ENCODE measurements at regions not wholly inside any gene's neighbourhood (a gene's known extent, or its start where the extent isn't known, plus 50 kb on each side); places are given as distances from the start of the nearest gene placed in this dataset.

- DNase-seq (ENCODE audit: low read depth in 2 of 2) = no peak
These were observed 1374.5 kb downstream of the BRD1 start for GRCh38 chr22:48453171-48453570.

DNA sequence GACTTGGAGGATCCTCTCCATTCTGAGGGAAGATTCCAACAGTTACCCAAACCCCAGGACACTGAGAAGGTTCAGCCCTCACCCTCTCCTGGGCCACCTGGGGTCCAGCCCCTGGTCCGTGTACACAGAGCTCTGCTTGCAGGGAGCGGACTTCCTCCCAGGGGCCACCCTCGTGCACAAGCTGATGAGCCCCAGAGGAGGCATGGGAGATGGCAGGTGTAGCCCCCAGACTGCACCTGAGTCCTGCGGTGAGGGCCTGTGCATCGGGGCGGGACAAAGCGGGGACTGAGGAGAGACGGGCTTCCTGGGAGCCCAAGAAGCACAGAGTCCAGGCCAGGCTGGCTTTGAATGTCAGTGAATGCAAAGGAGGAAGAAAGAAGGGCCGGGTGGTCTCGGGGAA lies 1374.9 kb downstream of the BRD1 start:
- no peak for DNase-seq (ENCODE audit: low read depth in 2 of 2)

- no peak for DNase-seq (ENCODE audit: low read depth in 2 of 2)
These were observed 1375.8 kb downstream of the BRD1 start for GRCh38 chr22:48451891-48452290.

DNA sequence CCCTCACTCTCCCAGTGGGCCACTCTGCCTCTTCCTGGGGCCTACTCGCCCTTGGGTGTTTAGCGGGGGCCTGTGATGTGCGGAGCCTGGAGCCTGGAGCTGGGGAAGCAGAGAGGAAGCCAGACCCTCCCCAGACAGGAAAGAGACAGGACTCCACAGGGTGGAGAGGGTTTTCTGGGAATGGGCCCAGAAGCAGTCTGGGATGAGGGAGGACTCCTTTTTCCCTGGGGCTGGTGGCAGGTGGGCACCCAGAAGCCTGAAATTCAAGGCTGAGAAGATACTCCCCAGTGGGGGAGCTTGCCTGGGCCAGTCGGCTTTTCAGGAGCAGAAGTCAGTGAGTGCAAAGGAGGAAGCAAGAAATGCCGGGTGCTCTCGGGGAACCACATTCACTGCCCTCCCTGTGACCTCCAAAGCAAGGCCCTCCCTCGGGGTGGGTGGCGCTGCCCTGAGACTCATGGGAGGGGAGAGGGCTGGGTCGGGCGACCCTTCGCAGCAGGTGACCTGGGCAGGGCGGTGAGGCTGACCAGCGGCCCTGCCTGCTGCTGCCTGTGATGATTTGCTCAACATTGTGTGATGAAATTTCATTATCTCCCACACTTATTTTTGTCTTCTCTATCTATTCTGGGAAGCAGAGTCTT lies 1377.4 kb downstream of the BRD1 start:
- no peak for DNase-seq (ENCODE audit: low read depth in 2 of 2)

DNA sequence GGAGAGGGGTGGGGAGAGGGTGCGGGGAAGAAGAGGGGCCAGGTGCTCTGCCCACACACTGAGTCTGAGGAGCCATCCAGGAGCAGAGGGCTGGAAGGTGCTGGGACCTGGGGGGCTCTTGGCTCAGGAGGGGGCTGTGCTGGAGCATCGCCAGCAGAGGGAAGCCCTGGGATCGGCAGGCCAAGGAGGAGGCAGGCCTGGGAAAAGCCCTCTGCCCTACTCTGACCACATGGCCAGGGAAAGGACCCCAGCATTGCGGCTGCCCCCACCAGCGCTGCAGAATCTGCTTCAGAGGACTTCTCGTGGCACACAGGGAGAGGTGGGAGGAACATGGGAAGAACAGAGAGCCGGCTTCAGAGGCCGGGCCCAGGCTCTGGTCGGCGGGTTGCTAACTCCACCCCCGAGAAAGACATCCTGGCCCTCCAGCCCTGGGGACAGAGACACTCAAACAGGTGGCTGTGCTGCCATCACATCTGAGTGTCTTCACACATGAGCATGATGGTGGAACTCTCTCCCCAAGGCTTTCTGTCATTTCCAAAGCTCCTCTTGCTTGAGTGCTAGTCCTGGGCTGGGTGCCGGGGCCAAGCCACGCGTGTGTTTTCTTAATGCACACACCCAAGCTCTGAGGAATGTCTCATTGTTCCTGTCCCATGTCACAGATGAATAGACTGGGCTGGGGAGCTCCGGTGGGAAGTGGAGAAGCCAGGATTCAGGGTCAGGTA lies 1378.0 kb downstream of the BRD1 start:
- DNase-seq (ENCODE audit: low read depth in 2 of 2) = no peak

- no peak for DNase-seq (ENCODE audit: low read depth in 2 of 2)
These were observed 1378.9 kb downstream of the BRD1 start for GRCh38 chr22:48448821-48449220.

DNA sequence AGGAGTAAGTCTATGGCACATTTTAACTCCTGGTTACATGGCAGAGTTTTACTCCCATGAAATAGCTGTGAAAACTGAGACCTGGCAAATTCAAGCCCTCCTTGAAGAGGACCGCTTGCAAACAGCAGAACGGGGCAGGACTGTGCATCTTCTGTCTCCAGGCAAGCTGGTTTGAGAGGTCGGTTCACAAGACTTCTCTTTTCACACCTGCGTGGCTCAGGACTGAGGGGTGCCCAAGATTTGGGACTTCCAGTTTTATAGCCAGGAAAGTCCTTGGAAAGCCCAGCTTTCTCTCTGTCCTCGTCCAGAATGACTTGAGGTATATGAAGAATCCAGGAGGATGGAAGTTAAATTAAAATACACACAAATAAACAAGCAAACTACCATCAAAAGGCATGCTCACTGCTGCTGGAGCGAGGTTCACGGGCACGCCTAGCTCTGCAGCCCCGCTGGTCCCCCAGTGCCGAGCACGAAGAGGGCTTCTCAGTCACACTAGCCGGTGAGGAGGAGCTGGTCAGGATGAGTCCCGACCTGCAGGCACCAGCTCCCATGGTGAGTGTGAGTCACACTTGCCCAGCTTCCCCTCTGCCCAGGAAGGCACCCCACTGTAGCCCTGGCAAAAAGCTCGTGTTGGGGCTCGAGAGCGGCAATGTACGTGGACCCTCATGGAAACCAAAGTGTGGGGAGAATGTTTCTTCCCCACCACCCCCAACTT lies 1382.4 kb downstream of the BRD1 start:
- DNase-seq (ENCODE audit: low read depth in 2 of 2) = no peak

DNA sequence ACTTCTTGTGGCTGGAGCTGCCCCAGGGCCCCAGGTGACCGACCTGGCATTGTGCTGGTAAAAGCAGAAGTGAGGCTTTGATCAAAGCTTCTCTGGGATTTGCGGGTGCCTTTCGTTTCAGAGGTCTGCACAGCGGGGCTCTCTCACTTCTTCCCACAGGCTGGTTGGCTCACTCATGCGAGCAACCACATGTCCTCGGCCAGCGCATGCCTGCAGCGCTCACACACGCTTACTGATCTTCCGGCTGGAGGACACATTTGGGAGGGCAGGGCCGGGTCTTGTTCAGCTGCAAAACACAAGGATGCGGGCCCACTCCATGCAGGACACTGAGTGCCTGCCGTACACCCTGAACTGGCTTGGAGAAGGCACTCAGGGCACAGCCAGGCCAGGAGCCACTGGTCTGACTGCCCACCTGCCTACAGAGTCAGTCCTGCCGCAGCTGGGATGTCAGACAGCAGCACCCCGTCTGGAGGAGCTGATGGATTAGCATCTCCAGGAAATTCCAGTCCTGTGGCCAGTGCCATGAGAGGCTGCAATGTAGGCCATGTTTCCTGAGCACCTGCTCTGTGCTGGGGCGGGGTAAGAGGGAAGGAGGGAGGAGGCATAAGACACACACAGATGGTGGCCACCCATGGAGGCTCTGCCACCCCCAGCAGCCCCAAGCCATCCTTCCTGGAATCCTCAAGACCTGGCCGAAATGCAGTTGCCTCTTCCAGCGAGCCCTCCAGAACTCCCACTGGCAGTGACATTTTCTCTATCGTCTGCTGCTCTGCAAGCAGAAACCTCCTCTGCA lies 1383.2 kb downstream of the BRD1 start:
- DNase-seq (ENCODE audit: low read depth in 2 of 2) = no peak

DNA sequence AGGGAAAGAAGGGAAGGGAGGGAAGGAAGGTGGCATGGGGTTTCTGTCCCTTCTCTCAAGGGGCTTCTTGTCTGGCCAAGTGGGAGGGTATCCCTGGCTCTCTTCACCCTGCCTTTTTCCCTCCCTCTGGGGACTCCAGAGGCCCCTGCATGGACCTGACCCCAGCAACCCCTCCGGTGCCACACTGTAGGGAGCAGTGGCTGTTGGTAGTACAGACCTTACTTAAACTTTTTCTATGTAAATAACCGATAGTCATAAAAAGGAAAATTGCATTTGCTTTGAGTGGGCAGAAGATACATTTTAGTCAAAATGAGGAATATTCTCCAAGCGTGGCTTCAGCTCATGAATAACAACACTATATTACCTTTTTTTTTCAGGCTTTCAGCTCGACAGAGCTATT lies 1384.0 kb downstream of the BRD1 start:
- no peak for DNase-seq (ENCODE audit: low read depth in 2 of 2)

DNA sequence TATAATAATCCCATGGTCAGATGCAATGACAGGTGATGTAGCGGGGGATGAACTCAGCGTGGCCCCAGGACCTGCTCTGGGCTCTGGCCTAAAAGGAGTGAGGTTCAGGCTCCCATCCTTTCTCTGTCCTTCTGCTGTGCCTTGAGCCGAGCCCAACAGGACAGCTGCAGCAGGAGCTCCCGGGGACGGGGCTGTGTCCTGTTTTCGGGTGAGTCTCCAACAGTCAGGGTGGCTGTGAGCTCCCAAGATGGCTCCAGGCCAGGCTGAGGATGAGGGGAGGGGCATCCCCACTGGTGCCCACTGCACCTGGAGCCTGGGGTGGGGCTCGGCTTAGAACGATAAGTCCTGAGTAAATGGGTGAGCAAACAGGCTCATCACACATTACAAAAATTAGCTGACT lies 1385.0 kb downstream of the BRD1 start:
- no peak for DNase-seq (ENCODE audit: low read depth in 2 of 2)

DNA sequence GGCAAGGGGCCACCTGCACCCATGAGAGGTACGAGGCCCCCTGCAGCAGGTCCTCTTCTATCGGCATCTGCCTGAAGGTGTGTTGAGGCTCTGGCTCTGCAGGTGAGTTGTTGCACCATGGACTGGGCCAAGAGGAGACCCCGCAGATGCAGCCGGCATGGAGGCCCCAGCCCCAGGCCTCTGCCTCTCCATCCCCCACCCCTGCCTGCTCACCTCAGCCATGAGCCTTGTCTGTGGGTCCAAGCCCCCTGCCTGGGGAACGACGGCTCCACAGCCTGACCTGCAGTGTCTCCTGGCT lies 1386.2 kb downstream of the BRD1 start:
- DNase-seq (ENCODE audit: low read depth in 2 of 2) = no peak

DNA sequence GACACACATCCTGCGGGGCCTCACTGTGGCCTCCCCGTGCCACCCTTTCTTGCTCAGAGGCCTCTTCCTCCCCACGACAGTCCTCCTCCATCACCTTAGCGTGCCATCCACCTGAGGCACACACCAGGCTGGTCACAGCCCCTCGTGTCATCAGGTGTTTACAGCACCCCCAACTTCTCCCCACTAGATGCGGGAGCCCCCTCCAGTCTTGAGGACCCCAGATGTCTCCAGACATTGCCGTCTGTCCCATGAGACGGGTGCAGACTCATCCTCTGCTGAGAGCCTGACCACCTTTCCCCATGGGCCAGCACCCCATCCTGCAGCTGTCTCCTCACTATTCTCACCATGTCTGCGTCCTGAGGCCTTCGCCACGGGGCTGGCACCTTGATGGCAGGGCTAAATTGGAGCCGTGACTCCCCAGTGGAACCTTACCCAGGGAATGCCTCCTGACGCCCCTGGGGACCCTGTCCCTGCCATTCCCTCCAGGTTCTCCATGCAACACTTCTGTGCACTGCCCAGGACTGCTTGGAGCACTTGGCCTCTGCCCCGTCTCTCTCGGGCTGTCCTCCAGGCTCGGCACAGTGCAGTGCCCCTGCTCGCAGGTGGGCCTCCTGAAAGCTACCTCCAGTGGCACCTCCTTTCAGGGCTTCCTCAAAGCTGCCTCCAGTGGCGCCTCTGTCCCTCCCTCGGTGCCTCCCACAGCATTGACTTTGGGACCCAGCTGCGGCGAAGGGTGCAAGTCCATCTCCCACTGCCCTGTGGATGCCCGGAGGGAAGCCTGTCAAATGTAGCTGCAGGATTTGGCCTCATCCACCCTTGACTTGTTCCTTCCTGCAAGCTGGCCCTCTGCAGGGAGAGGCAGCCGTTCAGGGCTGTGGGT lies 1386.8 kb downstream of the BRD1 start:
- no peak for DNase-seq (ENCODE audit: low read depth in 2 of 2)

DNA sequence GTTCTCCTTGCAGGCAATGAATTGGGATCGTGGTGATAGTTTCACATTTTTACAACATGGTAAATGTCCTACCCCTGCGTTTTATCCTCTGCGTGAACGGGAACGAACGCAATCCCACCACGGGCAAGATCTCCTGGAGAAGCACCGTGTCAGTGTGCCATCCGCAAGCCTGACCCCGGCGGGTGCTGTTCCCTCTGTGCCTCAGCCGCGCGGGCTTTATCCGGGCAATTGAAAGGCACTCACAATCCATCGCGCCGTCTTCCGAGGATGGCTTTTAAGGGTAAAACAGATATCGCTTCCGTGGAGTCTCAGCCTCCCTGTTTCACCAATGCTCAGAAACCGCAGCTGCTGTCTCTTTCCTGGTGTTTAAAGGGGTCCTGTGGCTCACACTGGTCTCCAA lies 1387.5 kb downstream of the BRD1 start:
- DNase-seq (ENCODE audit: low read depth in 2 of 2) = no peak

DNA sequence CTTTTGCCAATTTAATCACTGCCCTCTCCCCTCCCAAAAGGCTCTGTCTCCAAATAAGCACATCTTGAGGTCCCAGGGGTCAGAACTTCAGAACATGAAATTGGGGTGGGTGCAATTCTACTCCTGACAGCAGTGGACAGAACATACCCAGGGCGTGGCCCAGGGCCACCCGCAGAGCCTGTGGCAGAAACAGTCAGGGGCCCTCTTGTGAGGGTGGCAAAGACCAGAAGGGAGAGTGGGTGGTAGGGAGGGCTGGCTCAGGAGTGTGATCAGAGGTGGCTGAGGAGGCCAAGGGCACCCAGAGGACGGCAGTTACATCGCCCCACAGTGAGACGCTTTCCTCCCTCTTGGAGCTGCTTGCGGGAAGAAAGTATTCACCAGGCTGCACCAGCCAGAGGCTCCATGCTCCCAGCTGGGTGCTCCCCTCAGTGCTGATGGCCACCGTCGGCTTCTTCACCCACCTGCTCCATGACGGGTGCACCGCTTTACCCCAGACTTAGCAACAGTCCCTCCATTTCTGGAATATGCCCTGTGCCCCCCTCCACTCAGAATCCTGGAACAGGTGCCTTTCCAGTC lies 1388.0 kb downstream of the BRD1 start:
- no peak for DNase-seq (ENCODE audit: low read depth in 2 of 2)

DNA sequence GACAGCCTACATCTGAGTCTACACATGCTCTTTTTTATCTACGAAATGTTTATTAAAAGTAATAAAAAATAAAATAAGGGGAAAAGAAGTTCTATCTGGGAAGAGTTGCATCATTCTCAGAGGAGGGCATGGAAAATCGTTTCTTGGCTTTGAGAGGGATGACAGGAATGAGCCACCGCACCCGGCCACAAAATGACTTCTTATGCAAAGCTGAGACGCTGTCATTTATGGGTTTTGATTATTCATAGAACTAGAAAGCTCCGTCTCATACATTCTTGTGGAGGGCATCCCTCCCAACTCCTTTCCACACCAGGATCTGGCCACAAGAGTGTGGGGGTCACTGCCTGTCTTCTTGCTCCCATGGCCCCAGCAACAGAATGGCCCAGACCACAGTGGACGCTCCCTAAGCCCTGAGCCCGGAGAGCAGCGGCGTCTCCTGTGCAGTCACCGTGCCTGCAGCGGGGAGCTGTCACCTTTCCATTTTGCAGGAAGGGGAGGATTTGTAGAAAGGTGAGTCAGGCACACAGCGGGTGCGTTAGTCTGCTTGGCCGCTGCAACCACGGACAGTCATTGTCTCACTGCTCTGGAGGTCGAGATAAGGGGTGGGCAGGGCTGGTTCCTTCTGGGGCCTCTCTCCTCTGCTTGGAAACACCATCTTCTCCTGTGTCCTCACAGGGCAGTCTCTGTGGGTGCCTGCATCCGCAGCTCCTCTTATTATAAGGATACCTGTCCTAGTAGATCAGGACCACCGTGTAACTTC lies 1388.7 kb downstream of the BRD1 start:
- no peak for DNase-seq (ENCODE audit: low read depth in 2 of 2)

DNA sequence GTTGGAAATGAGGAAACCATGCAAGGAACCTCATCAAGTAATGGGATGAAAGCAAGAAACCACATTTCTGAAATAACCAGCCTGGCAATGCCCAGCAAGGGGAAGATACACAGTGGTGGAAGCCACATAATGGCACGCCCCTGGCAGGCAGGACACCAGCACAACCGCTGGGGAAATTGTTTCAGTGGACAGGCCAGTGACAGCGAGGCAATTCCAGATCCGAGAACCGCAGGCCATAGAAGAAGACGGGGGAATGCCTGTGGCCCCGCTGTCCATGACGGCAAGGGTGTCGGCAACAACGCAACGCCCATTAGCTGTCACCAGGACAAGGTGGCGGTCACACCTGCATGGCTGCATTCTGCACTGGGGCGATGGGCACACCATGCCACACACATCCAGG lies 1389.6 kb downstream of the BRD1 start:
- no peak for DNase-seq (ENCODE audit: low read depth in 2 of 2)

GRCh38 chr22:48436201-48436931 lies 1391.3 kb downstream of the BRD1 start:
- DNase-seq (ENCODE audit: low read depth in 2 of 2) = no peak

DNA sequence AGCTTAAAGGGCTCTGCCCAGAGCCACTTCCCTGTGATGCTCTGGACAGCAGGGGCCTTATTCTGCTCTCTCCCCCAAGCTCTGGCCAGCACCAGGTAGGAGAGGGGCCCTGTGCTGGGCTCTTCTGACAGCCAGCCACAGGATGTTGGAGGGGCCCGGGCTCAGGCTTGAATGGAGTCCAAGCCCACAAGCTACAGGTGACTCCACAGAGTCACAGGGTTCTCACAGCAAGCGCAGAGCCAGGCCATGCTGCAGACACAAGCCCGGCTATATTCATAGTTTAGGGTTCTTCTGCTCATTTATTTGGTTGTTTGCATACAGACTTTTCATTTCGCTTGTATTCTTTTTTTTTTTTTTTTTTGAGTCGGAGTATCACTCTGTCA lies 1392.8 kb downstream of the BRD1 start:
- no peak for DNase-seq (ENCODE audit: low read depth in 2 of 2)

GRCh38 chr22:48434156-48434867 lies 1393.4 kb downstream of the BRD1 start:
- DNase-seq (ENCODE audit: low read depth in 2 of 2) = no peak
